ENCODE measurements at regions not wholly inside any gene's neighbourhood (a gene's known extent, or its start where the extent isn't known, plus 50 kb on each side); places are given as distances from the start of the nearest gene placed in this dataset.

- no peak for DNase-seq (ENCODE audit: low spot score)
These were observed 2591.7 kb upstream of the PCDH20 start for GRCh38 chr13:64007339-64007738.

GRCh38 chr13:64000321-64000720 lies 2584.7 kb upstream of the PCDH20 start:
- intact Hi-C loops (cut with DNase I), result no loop called here
- DNase-seq (ENCODE audit: low spot score), result no peak

More at GRCh38 chr13:64007339-64007738, 2591.7 kb upstream of the PCDH20 start:
- intact Hi-C loops (cut with DNase I), result no loop called here

GRCh38 chr13:63999614-64000305 lies 2584.1 kb upstream of the PCDH20 start:
- DNase-seq (ENCODE audit: low spot score), result no peak
- intact Hi-C loops (cut with DNase I), result no loop called here

GRCh38 chr13:63983366-63983765 lies 2567.7 kb upstream of the PCDH20 start:
- DNase-seq (ENCODE audit: low spot score), result no peak
- intact Hi-C loops (cut with DNase I), result no loop called here

GRCh38 chr13:63979951-63980350 lies 2564.3 kb upstream of the PCDH20 start:
- DNase-seq (ENCODE audit: low spot score), result no peak
- intact Hi-C loops (cut with DNase I), result no loop called here

- DNase-seq (ENCODE audit: low spot score), result no peak
- intact Hi-C loops (cut with DNase I), result no loop called here
These were observed 2556.7 kb upstream of the PCDH20 start for GRCh38 chr13:63972328-63972727.

GRCh38 chr13:63954683-63955082 lies 2539.0 kb upstream of the PCDH20 start:
- intact Hi-C loops (cut with DNase I), result no loop called here
- DNase-seq (ENCODE audit: low spot score), result no peak

- intact Hi-C loops (cut with DNase I), result no loop called here
- no peak for DNase-seq (ENCODE audit: low spot score)
These were observed 2532.4 kb upstream of the PCDH20 start for GRCh38 chr13:63948045-63948444.

GRCh38 chr13:63944911-63945310 lies 2529.3 kb upstream of the PCDH20 start:
- intact Hi-C loops (cut with DNase I), result no loop called here
- no peak for DNase-seq (ENCODE audit: low spot score)

GRCh38 chr13:63942372-63942771 lies 2526.7 kb upstream of the PCDH20 start:
- DNase-seq (ENCODE audit: low spot score), result no peak
- intact Hi-C loops (cut with DNase I), result no loop called here

- no peak for DNase-seq (ENCODE audit: low spot score)
- intact Hi-C loops (cut with DNase I), result no loop called here
These were observed 2523.2 kb upstream of the PCDH20 start for GRCh38 chr13:63938851-63939250.

- no peak for DNase-seq (ENCODE audit: low spot score)
- intact Hi-C loops (cut with DNase I), result no loop called here
These were observed 2494.9 kb upstream of the PCDH20 start for GRCh38 chr13:63910511-63910910.

GRCh38 chr13:63909726-63910375 lies 2494.2 kb upstream of the PCDH20 start:
- intact Hi-C loops (cut with DNase I), result no loop called here
- DNase-seq (ENCODE audit: low spot score), result no peak

- DNase-seq (ENCODE audit: low spot score), result no peak
- intact Hi-C loops (cut with DNase I), result no loop called here
These were observed 2486.5 kb upstream of the PCDH20 start for GRCh38 chr13:63902141-63902540.

- no peak for DNase-seq (ENCODE audit: low spot score)
- intact Hi-C loops (cut with DNase I), result no loop called here
These were observed 2486.0 kb upstream of the PCDH20 start for GRCh38 chr13:63901630-63902029.

- no peak for DNase-seq (ENCODE audit: low spot score)
- intact Hi-C loops (cut with DNase I), result no loop called here
These were observed 2484.8 kb upstream of the PCDH20 start for GRCh38 chr13:63900406-63900805.

GRCh38 chr13:63896321-63896720 lies 2480.7 kb upstream of the PCDH20 start:
- DNase-seq (ENCODE audit: low spot score), result no peak
- intact Hi-C loops (cut with DNase I), result no loop called here

- no peak for DNase-seq (ENCODE audit: low spot score)
- intact Hi-C loops (cut with DNase I), result no loop called here
These were observed 2466.4 kb upstream of the PCDH20 start for GRCh38 chr13:63882052-63882451.

GRCh38 chr13:63880705-63881104 lies 2465.1 kb upstream of the PCDH20 start:
- DNase-seq (ENCODE audit: low spot score), result no peak
- intact Hi-C loops (cut with DNase I), result no loop called here

- intact Hi-C loops (cut with DNase I), result no loop called here
- DNase-seq (ENCODE audit: low spot score), result no peak
These were observed 2458.3 kb upstream of the PCDH20 start for GRCh38 chr13:63873936-63874335.

GRCh38 chr13:63864171-63864902 lies 2448.7 kb upstream of the PCDH20 start:
- DNase-seq (ENCODE audit: low spot score), result no peak
- intact Hi-C loops (cut with DNase I), result no loop called here

Measured in cardiac septum (tissue), 1 donor.